GM23338 (cell line): ENCODE measurements at regions not wholly inside any gene's neighbourhood (a gene's known extent, or its start where the extent isn't known, plus 50 kb on each side); places are given as distances from the start of the nearest gene placed in this dataset.
"Not testable (repeated sequence)": the region's sequence is repeated elsewhere in the genome, so short reads cannot be mapped to it uniquely, and the experiment has no call there.

Source experiments
- CTCF ChIP-seq, 2 experiments: fragments of 200-600 bp in 1 of 2; sonication (generic) in 1 of 2; conservative IDR thresholded peaks; 2 replicates each; pipeline versions ENCODE4 v1.5.1 to v1.6.1; 2016 to 2017; ENCODE audit warnings: antibody characterized with exemption in 2 of 2, low read depth in 2 of 2, mild to moderate bottlenecking in 2 of 2, moderate library complexity in 1 of 2
- EZH2 ChIP-seq: fragments of 200-600 bp; sonication (generic); IDR thresholded peaks from one replicate; pipeline ENCODE4 v1.8.0; 2017; ENCODE audit warnings: antibody characterized with exemption, mild to moderate bottlenecking, low read depth; ENCODE audit not compliant: unreplicated experiment
- EZH2phosphoT487 ChIP-seq: fragments of 200-600 bp; sonication (generic); IDR thresholded peaks from one replicate; pipeline ENCODE4 v1.8.1; 2018; ENCODE audit warnings: antibody characterized with exemption; ENCODE audit not compliant: unreplicated experiment
- POLR2AphosphoS5 ChIP-seq: IDR thresholded peaks from 2 replicates; pipeline ENCODE4 v1.6.1; 2016; ENCODE audit warnings: antibody characterized with exemption, low read depth
- REST ChIP-seq: IDR thresholded peaks from one replicate; pipeline ENCODE4 v1.6.1; 2018; ENCODE audit warnings: antibody characterized with exemption; ENCODE audit not compliant: unreplicated experiment

- not testable (repeated sequence) for TF ChIP-seq REST; POLR2AphosphoS5; CTCF (conservative IDR thresholded peaks at IDR 0.05; ENCODE audit: low read depth in 2 of 2); EZH2; EZH2phosphoT487
These were observed 309.0 kb downstream of the ZNF479 start for GRCh38 chr7:56823231-56823630.
